Spleen (tissue), 7 donors: ENCODE measurements at regions not wholly inside any gene's neighbourhood (a gene's known extent, or its start where the extent isn't known, plus 50 kb on each side); places are given as distances from the start of the nearest gene placed in this dataset.

Experiments
- POLR2A ChIP-seq, 3 donors: fragments of 450-650 bp; IDR thresholded peaks; one replicate each; pipeline ENCODE4 v1.5.1; 2017; ENCODE audit warnings: antibody characterized with exemption in 3 of 3, mild to moderate bottlenecking in 1 of 3
- TF ChIP-seq, protein P1 (sequence below), 11 experiments: fragments of 200-600 bp in 7 of 11; fragments of 450-650 bp in 4 of 11; sonication (generic) in 4 of 11; IDR thresholded peaks in 8 of 11; conservative IDR thresholded peaks in 3 of 11; 1 replicate in 7 of 11; 2 replicates in 4 of 11; pipeline versions ENCODE4 v1.4.0 to v1.8.0; 2016 to 2021; ENCODE audit warnings: antibody characterized with exemption in 11 of 11, inconsistent platforms in 4 of 11, mild to moderate bottlenecking in 1 of 11
- donor health status: DM: no; HTN: no; CAD: no; lungs with moderate emphysema.
- donor health status: DM: no; HTN: no; CAD: no.
- donor health status: DM: no; HTN: no; CAD: no.

DNA sequence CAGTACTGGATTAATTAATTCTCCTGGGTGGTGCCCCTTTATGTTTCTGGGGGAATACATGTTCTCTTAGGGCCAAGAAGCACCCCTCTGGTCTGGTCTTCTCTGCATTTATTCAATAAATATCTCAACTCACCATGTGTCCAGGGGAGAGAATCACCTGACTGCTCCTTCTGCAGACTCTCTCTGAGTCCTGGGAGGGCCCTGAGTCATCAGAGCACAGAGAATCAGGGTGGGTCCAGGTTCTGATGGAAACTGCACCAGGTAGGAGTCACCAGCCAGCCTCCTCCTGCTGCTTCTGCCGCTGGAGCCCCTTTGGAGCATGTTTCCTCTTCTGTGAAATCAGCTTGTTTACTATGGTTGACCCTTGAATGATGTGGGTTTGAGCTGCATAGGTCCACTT lies 107.7 kb upstream of the PLET1 start:
- TF ChIP-seq, protein P1, sequence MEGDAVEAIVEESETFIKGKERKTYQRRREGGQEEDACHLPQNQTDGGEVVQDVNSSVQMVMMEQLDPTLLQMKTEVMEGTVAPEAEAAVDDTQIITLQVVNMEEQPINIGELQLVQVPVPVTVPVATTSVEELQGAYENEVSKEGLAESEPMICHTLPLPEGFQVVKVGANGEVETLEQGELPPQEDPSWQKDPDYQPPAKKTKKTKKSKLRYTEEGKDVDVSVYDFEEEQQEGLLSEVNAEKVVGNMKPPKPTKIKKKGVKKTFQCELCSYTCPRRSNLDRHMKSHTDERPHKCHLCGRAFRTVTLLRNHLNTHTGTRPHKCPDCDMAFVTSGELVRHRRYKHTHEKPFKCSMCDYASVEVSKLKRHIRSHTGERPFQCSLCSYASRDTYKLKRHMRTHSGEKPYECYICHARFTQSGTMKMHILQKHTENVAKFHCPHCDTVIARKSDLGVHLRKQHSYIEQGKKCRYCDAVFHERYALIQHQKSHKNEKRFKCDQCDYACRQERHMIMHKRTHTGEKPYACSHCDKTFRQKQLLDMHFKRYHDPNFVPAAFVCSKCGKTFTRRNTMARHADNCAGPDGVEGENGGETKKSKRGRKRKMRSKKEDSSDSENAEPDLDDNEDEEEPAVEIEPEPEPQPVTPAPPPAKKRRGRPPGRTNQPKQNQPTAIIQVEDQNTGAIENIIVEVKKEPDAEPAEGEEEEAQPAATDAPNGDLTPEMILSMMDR (IDR thresholded peaks at IDR 0.05 in 8 of 11, conservative IDR thresholded peaks at IDR 0.05 in 3 of 11), result no peak
- no peak for TF ChIP-seq POLR2A (IDR thresholded peaks at IDR 0.05)
